Adrenal gland (tissue), 9 donors: ENCODE measurements at regions not wholly inside any gene's neighbourhood (a gene's known extent, or its start where the extent isn't known, plus 50 kb on each side); places are given as distances from the start of the nearest gene placed in this dataset.

Experiments used
- DNase-seq, 7 donors: peaks; one replicate each; pipeline ENCODE4 v3.0.0-alpha.2; 2019 to 2020
- H3K27ac ChIP-seq, 5 donors: fragments of 200-600 bp; sonication (generic) in 4 of 5; 1 replicate in 3 of 5; 2 replicates in 2 of 5; pipeline versions ENCODE4 v1.5.1 to v1.8.0; 2016 to 2020; ENCODE audit warnings: mild to moderate bottlenecking in 1 of 5
- H3K27me3 ChIP-seq: fragments of 200-600 bp; 2 replicates; pipeline ENCODE4 v1.8.0; 2021
- H3K36me3 ChIP-seq, 2 donors: fragments of 200-600 bp; replicated peaks in 1 of 2; 1 replicate in 1 of 2; 2 replicates in 1 of 2; pipeline versions ENCODE4 v1.5.1 to v1.8.0; 2018 to 2022
- H3K4me1 ChIP-seq, 2 donors: fragments of 200-600 bp; replicated peaks in 1 of 2; 1 replicate in 1 of 2; 2 replicates in 1 of 2; pipeline versions ENCODE4 v1.5.1 to v1.8.0; 2018 to 2021
- H3K4me3 ChIP-seq, 4 donors: fragments of 200-600 bp; sonication (generic) in 3 of 4; one replicate each; pipeline ENCODE4 v1.5.1; 2016 to 2018
- H3K9me3 ChIP-seq, 3 donors: fragments of 200-600 bp; sonication (generic) in 1 of 3; replicated peaks in 1 of 3; 1 replicate in 2 of 3; 2 replicates in 1 of 3; pipeline versions ENCODE4 v1.5.1 to v1.8.0; 2016 to 2021
- CTCF ChIP-seq, 6 experiments: fragments of 450-650 bp in 4 of 6; fragments of 200-600 bp in 2 of 6; sonication (generic) in 1 of 6; IDR thresholded peaks; 1 replicate in 5 of 6; 2 replicates in 1 of 6; pipeline versions ENCODE4 v1.5.1 to v1.8.0; 2016 to 2021; ENCODE audit warnings: antibody characterized with exemption in 6 of 6, mild to moderate bottlenecking in 2 of 6, moderate library complexity in 1 of 6
- POLR2A ChIP-seq, 2 donors: fragments of 450-650 bp; IDR thresholded peaks; one replicate each; pipeline ENCODE4 v1.6.1; 2017; ENCODE audit warnings: antibody characterized with exemption in 2 of 2, mild to moderate bottlenecking in 2 of 2, moderate library complexity in 1 of 2
- WGBS, 4 donors: extraction: QIAGEN DNeasy Blood & Tissue Kit in 2 of 4; methylation state at CpG; one replicate each; pipeline versions ENCODE4 v1.1.5 to v1.1.7; 2013 to 2017; 5-methylcytosine and 5-hydroxymethylcytosine counted together
- intact Hi-C, 2 donors: fragments of 100-400 bp; cut with DNase I; formaldehyde crosslinking; loops; one replicate each; pipeline versions ENCODE4 v1.14.1 to v1.15.0; 2022 to 2023
- donor health status: healthy with polysubstance abuse.
- donor health status: Bipolar disorder and iron deficiency.
- donor health status: DM: yes; HTN: yes; CAD: no.
- donor health status: DM: no; HTN: no; CAD: no.
- donor health status: DM: no; HTN: no; CAD: no.

GRCh38 chr5:84589926-84590325, 205.2 kb upstream of the EDIL3 start:
- no peak overlapping the region for H3K27ac ChIP-seq
- intact Hi-C loops = no loop called here

GRCh38 chr5:84585218-84585617, 200.5 kb upstream of the EDIL3 start:
- H3K4me1 ChIP-seq = no peaks in the 10 kb centered on the region
- TF ChIP-seq CTCF (IDR thresholded peaks at IDR 0.05) = no peak
- no peak for TF ChIP-seq POLR2A (IDR thresholded peaks at IDR 0.05)
- no peak overlapping the region for H3K4me3 ChIP-seq
- no peak overlapping the region for H3K27ac ChIP-seq
- H3K9me3 ChIP-seq = no peaks in the 10 kb centered on the region
- intact Hi-C loops = no loop called here
- H3K36me3 ChIP-seq = no peaks in the 10 kb centered on the region
- no peak for DNase-seq
- no peaks in the 10 kb centered on the region for H3K27me3 ChIP-seq
- 81 to 92% (median 88%) methylated on average over 4 to 5 of the region's 5 CpGs for WGBS, 4 donors

More at GRCh38 chr5:84589926-84590325, 205.2 kb upstream of the EDIL3 start:
- Histone ChIP-seq H3K36me3 (no peaks in the 10 kb centered on the region), H3K4me3 (no peak overlapping the region), H3K27me3 (no peaks in the 10 kb centered on the region), H3K9me3 (peaks cover 0 to 5% (median 0%) of the 10 kb centered on the region in 3 donors), H3K4me1 (no peaks in the 10 kb centered on the region)
- 74 to 93% (median 82%) methylated on average over 1 of the region's 1 CpG for WGBS, 4 donors
- no peak for DNase-seq
- TF ChIP-seq POLR2A (IDR thresholded peaks at IDR 0.05) = no peak
- no peak for TF ChIP-seq CTCF (IDR thresholded peaks at IDR 0.05)

GRCh38 chr5:84578226-84578625, 193.5 kb upstream of the EDIL3 start:
- no peak for DNase-seq
- WGBS, 4 donors = 88 to 92% (median 91%) methylated on average over 5 of the region's 5 CpGs
- Histone ChIP-seq H3K9me3 (no peaks in the 10 kb centered on the region), H3K4me3 (no peak overlapping the region), H3K27me3 (no peaks in the 10 kb centered on the region), H3K4me1 (no peaks in the 10 kb centered on the region), H3K36me3 (no peaks in the 10 kb centered on the region), H3K27ac (no peak overlapping the region)
- intact Hi-C loops = no loop called here
- TF ChIP-seq POLR2A (IDR thresholded peaks at IDR 0.05) (no peak), CTCF (IDR thresholded peaks at IDR 0.05) (no peak)

DNA sequence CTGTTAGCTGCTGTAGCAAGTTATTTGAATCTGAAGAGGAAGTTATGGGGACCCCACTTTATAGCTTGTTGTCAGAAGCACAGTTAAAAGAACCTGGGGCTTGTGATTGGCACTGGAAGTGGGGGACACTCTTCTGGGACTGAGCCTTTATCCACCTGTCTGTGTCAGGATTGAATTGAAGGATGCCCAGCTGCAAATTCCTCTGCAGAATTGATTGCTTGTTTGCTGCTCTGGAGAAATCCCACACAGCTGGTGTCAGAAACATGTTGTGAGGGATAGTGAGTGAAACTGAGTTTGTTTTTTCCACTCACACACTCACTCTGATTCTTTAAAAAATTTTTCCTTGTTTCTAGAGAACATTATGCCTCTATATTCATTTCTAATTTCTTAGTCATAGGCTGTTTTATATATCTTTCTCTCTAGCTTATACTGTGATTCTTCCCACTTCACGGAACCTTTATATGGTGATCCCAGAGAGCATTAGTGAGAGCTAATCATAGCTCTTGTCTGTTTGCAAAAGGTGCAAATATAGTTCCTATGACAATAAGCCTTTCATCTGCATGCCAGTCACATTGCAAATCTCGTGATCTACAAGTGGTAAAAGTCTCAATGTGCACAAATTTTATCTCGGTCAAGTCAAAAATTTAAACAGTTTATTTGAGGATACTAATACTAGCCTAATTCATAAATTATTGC, 188.5 kb upstream of the EDIL3 start:
- H3K36me3 ChIP-seq = no peaks in the 10 kb centered on the region
- no peak for DNase-seq
- no peaks in the 10 kb centered on the region for H3K4me1 ChIP-seq
- WGBS, 4 donors = 88 to 92% (median 90%) methylated on average over 3 of the region's 3 CpGs
- TF ChIP-seq CTCF (IDR thresholded peaks at IDR 0.05) (no peak), POLR2A (IDR thresholded peaks at IDR 0.05) (no peak)
- no peaks in the 10 kb centered on the region for H3K9me3 ChIP-seq
- intact Hi-C loops = no loop called here
- H3K4me3 ChIP-seq = no peak overlapping the region
- H3K27me3 ChIP-seq = no peaks in the 10 kb centered on the region
- no peak overlapping the region for H3K27ac ChIP-seq
